Psoas muscle (tissue), 7 donors: ENCODE measurements at regions not wholly inside any gene's neighbourhood (a gene's known extent, or its start where the extent isn't known, plus 50 kb on each side); places are given as distances from the start of the nearest gene placed in this dataset.
"Not testable (repeated sequence)": the region's sequence is repeated elsewhere in the genome, so short reads cannot be mapped to it uniquely, and the experiment has no call there.

Experiments
- ATAC-seq, 4 donors: fragments of 200-7000 bp; cut with Tn5 transposase; one replicate each; pipeline ENCODE4 v1.9.1; 2020; ENCODE audit warnings: moderate library complexity in 3 of 4, mild to moderate bottlenecking in 2 of 4
- DNase-seq, 2 donors: peaks; one replicate each; pipeline ENCODE4 v3.0.0-alpha.2; 2020
- H3K27ac ChIP-seq: fragments of 200-600 bp; one replicate; pipeline ENCODE4 v1.8.0; 2022
- H3K27me3 ChIP-seq, 3 donors: fragments of 200-600 bp in 1 of 3; one replicate each; pipeline versions ENCODE4 v1.6.1 to v1.8.0; 2013 to 2022; ENCODE audit warnings: low read length in 2 of 3, mild to moderate bottlenecking in 2 of 3, moderate library complexity in 1 of 3; ENCODE audit not compliant: insufficient read depth in 3 of 3
- H3K36me3 ChIP-seq, 2 donors: fragments of 200-600 bp in 1 of 2; one replicate each; pipeline versions ENCODE4 v1.6.1 to v1.8.0; 2013 to 2022; ENCODE audit warnings: low read depth in 1 of 2, mild to moderate bottlenecking in 1 of 2, moderate library complexity in 1 of 2; ENCODE audit not compliant: insufficient read depth in 1 of 2
- H3K4me1 ChIP-seq: fragments of 200-600 bp; one replicate; pipeline ENCODE4 v1.8.0; 2022
- H3K4me3 ChIP-seq: fragments of 200-600 bp; one replicate; pipeline ENCODE4 v1.8.0; 2022; ENCODE audit warnings: mild to moderate bottlenecking
- H3K9me3 ChIP-seq: fragments of 200-600 bp; one replicate; pipeline ENCODE4 v1.8.0; 2022
- CTCF ChIP-seq: fragments of 200-600 bp; IDR thresholded peaks from one replicate; pipeline ENCODE4 v1.8.0; 2022; ENCODE audit warnings: antibody characterized with exemption
- WGBS, 3 donors: extraction: QIAGEN DNeasy Blood & Tissue Kit; methylation state at CpG; one replicate each; pipeline versions ENCODE4 v1.1.6 to v1.1.7; 2013; 5-methylcytosine and 5-hydroxymethylcytosine counted together
- intact Hi-C, 2 donors: fragments of 100-400 bp; cut with DNase I; formaldehyde crosslinking; loops; one replicate each; pipeline versions ENCODE4 v1.11.0 to v1.14.2; 2022
- donor health status: healthy with polysubstance abuse.
- donor health status: DM: no; HTN: no; CAD: no; lungs with moderate emphysema.
- donor health status: Bipolar disorder and iron deficiency.
- donor health status: healthy.
- donor health status: DM: yes; HTN: yes; CAD: no.
- donor health status: DM: no; HTN: no; CAD: no.
- donor health status: DM: yes; HTN: yes; CAD: no.

DNA sequence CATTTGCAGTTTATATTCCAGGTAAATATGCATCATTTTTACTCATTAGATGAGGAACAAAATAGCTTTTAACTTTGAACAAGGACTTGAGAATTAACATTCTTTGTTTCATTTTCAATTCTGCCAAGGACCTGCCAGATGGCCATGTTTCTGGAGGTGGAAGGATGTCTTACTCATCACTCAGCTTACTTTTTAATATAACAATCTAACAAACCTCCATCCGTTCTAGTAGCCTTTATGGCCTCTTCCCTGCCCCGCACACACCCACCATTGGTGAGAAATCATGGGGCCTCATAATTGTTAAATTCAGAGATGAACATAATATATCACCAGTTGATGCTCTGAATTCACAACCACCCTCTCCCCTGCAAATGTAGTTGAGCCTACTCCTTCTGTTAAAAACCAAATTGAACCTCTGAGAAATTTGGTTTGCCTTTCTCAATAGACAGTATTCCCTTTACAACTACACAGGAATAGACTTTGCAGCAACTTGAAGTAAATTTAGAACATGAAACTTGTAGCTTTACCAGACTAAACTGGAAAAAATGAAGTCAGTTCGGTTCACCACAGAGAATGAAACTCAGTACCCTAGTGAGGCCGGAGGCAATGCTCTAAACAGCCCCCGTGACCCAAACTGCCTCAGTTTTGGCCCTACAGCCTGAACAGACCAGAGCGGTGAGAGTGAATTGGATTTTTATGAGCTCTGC lies 50.1 kb upstream of the ACSL4 start:
- no peaks in the 10 kb centered on the region for H3K36me3 ChIP-seq
- WGBS, 3 donors: 62 to 80% (median 69%) methylated on average over 6 of the region's 6 CpGs
- intact Hi-C loops: no loop called here
- H3K27me3 ChIP-seq: peaks cover 0 to 9% (median 0%) of the 10 kb centered on the region in 3 donors
- no peak for TF ChIP-seq CTCF
- ATAC-seq (no peak), DNase-seq (no peak)
- no peak overlapping the region for H3K4me3 ChIP-seq
- H3K4me1 ChIP-seq: no peaks in the 10 kb centered on the region
- no peak overlapping the region for H3K27ac ChIP-seq
- H3K9me3 ChIP-seq: no peaks in the 10 kb centered on the region

DNA sequence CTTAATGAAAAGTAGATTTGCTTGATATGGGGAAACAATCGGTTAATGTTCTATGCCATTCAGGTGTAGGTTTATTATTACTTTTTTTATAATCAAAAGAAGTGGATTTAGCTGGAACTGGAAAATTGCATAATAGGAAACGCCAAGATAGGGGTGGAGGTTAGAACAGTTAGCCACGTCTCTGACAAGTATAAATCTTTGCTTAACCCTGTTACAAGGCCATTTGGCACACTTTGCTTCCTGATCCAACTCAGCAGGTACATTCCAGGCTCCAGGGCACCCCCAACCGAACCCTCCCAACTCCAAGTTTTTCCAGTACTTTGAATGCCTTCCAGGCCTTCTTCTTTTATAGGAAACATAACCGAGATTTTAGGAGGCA lies 50.6 kb upstream of the ACSL4 start:
- H3K4me3 ChIP-seq: no peak overlapping the region
- ATAC-seq: no peak
- H3K9me3 ChIP-seq: no peaks in the 10 kb centered on the region
- no peaks in the 10 kb centered on the region for H3K36me3 ChIP-seq
- H3K4me1 ChIP-seq: no peaks in the 10 kb centered on the region
- intact Hi-C loops: no loop called here
- no peak for DNase-seq
- TF ChIP-seq CTCF: no peak
- no peak overlapping the region for H3K27ac ChIP-seq
- peaks cover 0 to 9% (median 0%) of the 10 kb centered on the region in 3 donors for H3K27me3 ChIP-seq
- WGBS, 3 donors: 60 to 83% (median 68%) methylated on average over 5 of the region's 5 CpGs

DNA sequence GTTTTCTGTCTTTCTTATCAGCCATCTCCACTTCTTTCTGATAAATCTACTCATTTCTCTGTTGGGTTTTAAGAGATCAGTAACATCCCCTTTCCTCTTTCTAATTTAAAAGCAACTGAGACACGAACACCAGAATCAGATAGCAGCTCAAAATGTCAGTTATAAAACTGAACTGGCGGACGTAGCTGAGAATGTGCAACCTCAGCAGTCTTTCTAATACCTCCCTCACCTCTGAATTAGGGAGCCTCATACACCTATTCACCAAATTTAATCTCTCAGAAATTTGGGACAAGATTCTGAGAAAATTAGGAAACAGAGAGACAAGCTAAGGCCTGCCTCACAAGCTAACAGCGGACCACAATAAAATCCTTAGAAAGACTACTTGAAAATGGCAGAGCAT lies 52.0 kb upstream of the ACSL4 start:
- H3K27ac ChIP-seq: no peak overlapping the region
- H3K9me3 ChIP-seq: no peaks in the 10 kb centered on the region
- DNase-seq (no peak), ATAC-seq (no peak)
- H3K4me1 ChIP-seq: no peaks in the 10 kb centered on the region
- H3K36me3 ChIP-seq: no peaks in the 10 kb centered on the region
- WGBS, 3 donors: 74 to 93% (median 80%) methylated on average over 4 of the region's 4 CpGs
- no peak for TF ChIP-seq CTCF
- H3K4me3 ChIP-seq: no peak overlapping the region
- intact Hi-C loops: no loop called here
- H3K27me3 ChIP-seq: peaks cover 0 to 9% (median 0%) of the 10 kb centered on the region in 3 donors

- peaks cover 0 to 11% (median 0%) of the 10 kb centered on the region in 3 donors for H3K27me3 ChIP-seq
- H3K27ac ChIP-seq, ATAC-seq, H3K36me3 ChIP-seq, H3K4me1 ChIP-seq, intact Hi-C loops, H3K9me3 ChIP-seq, DNase-seq, H3K4me3 ChIP-seq: not testable (repeated sequence)
- 92 to 96% (median 95%) methylated on average over 7 of the region's 7 CpGs for WGBS, 3 donors
These were observed 57.5 kb upstream of the ACSL4 start for GRCh38 chrX:109790511-109790910.

DNA sequence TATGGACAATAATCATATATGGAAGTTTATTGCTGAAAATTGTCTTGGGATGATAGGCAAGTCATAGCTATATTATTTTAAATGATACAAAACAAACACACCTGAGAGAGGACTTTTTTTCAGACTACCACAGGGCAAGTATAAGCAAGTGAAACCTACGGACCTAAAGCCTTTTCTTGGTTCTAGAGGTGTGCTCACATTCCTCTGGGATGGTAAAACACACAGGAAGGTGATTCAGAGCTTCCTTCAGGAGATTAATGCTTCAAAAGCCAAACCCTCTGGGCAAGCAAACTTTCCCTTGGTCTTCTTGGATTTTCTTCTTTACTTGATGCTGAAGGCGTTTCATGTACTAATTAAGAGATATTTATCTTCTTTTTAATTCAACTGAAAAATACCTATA lies 60.1 kb upstream of the ACSL4 start:
- intact Hi-C loops: no loop called here
- ATAC-seq: no peak

More for the DNA sequence above, 60.1 kb upstream of the ACSL4 start:
- no peak for DNase-seq
- 58 to 69% (median 69%) methylated on average over 2 of the region's 2 CpGs for WGBS, 3 donors
- H3K9me3 ChIP-seq: no peaks in the 10 kb centered on the region
- no peak overlapping the region for H3K4me3 ChIP-seq
- no peaks in the 10 kb centered on the region for H3K36me3 ChIP-seq
- no peak overlapping the region for H3K27ac ChIP-seq
- no peak for TF ChIP-seq CTCF
- H3K4me1 ChIP-seq: no peaks in the 10 kb centered on the region
- H3K27me3 ChIP-seq: peaks cover 0 to 10% (median 0%) of the 10 kb centered on the region in 3 donors
